Liver (tissue), 8 donors: ENCODE measurements at regions not wholly inside any gene's neighbourhood (a gene's known extent, or its start where the extent isn't known, plus 50 kb on each side); places are given as distances from the start of the nearest gene placed in this dataset.

Experiments
- DNase-seq: peaks from one replicate; pipeline ENCODE4 v3.0.0-alpha.2; 2017; ENCODE audit warnings: low spot score
- H3K27ac ChIP-seq, 2 donors: one replicate each; pipeline ENCODE4 v1.7.0; 2013; ENCODE audit warnings: inconsistent platforms in 2 of 2, low read length in 2 of 2, control low read depth in 1 of 2, low read depth in 1 of 2, mild to moderate bottlenecking in 1 of 2
- H3K27me3 ChIP-seq, 4 donors: one replicate each; pipeline versions ENCODE4 v1.6.1 to v1.7.0; 2013; ENCODE audit warnings: low read length in 3 of 4, inconsistent platforms in 1 of 4, mild to moderate bottlenecking in 1 of 4, moderate library complexity in 1 of 4; ENCODE audit not compliant: control insufficient read depth in 4 of 4, insufficient read depth in 4 of 4
- H3K36me3 ChIP-seq, 4 donors: one replicate each; pipeline versions ENCODE4 v1.6.1 to v1.7.0; 2013; ENCODE audit warnings: low read length in 3 of 4, mild to moderate bottlenecking in 3 of 4, low read depth in 1 of 4, moderate library complexity in 1 of 4; ENCODE audit not compliant: control insufficient read depth in 4 of 4, insufficient read depth in 3 of 4
- H3K4me1 ChIP-seq, 4 donors: one replicate each; pipeline versions ENCODE4 v1.6.1 to v1.7.0; 2013; ENCODE audit warnings: low read length in 3 of 4, mild to moderate bottlenecking in 3 of 4, moderate library complexity in 1 of 4; ENCODE audit not compliant: control insufficient read depth in 4 of 4, insufficient read depth in 4 of 4
- H3K4me3 ChIP-seq, 3 donors: one replicate each; pipeline versions ENCODE4 v1.6.1 to v1.7.0; 2013; ENCODE audit warnings: low read length in 3 of 3, control low read depth in 1 of 3, low read depth in 1 of 3, mild to moderate bottlenecking in 1 of 3
- H3K9ac ChIP-seq, 2 donors: one replicate each; pipeline ENCODE4 v1.7.0; 2013; ENCODE audit warnings: low read length in 2 of 2, mild to moderate bottlenecking in 2 of 2, moderate library complexity in 2 of 2, control low read depth in 1 of 2, low read depth in 1 of 2
- H3K9me3 ChIP-seq, 4 donors: one replicate each; pipeline versions ENCODE4 v1.6.1 to v1.7.0; 2013; ENCODE audit warnings: low read length in 3 of 4; ENCODE audit not compliant: control insufficient read depth in 4 of 4
- EGR1 ChIP-seq, 2 donors: IDR thresholded peaks; 2 replicates each; pipeline ENCODE4 v1.6.1; 2016 to 2018; ENCODE audit warnings: antibody characterized with exemption in 2 of 2, low read depth in 2 of 2
- FOXA1 ChIP-seq: IDR thresholded peaks from 2 replicates; pipeline ENCODE4 v1.6.1; 2016; ENCODE audit warnings: antibody characterized with exemption
- FOXA2 ChIP-seq: IDR thresholded peaks from 2 replicates; pipeline ENCODE4 v1.6.1; 2016; ENCODE audit warnings: antibody characterized with exemption
- GABPA ChIP-seq, 2 donors: IDR thresholded peaks in 1 of 2; conservative IDR thresholded peaks in 1 of 2; 2 replicates each; pipeline ENCODE4 v1.6.1; 2016; ENCODE audit warnings: antibody characterized with exemption in 2 of 2, mild to moderate bottlenecking in 1 of 2, moderate library complexity in 1 of 2
- HNF4A ChIP-seq, 2 donors: conservative IDR thresholded peaks; 2 replicates each; pipeline ENCODE4 v1.6.1; 2016; ENCODE audit warnings: antibody characterized with exemption in 2 of 2, mild to moderate bottlenecking in 2 of 2
- HNF4G ChIP-seq: IDR thresholded peaks from 2 replicates; pipeline ENCODE4 v1.6.1; 2016; ENCODE audit warnings: antibody characterized with exemption
- JUND ChIP-seq, 2 donors: IDR thresholded peaks; 2 replicates each; pipeline ENCODE4 v1.6.1; 2016; ENCODE audit warnings: antibody characterized with exemption in 2 of 2
- MAX ChIP-seq: IDR thresholded peaks from 2 replicates; pipeline ENCODE4 v1.6.1; 2016; ENCODE audit warnings: antibody characterized with exemption
- NR2F2 ChIP-seq: IDR thresholded peaks from 2 replicates; pipeline ENCODE4 v1.6.1; 2016; ENCODE audit warnings: antibody characterized with exemption
- TAF1 ChIP-seq: conservative IDR thresholded peaks from 2 replicates; pipeline ENCODE4 v1.6.1; 2016; ENCODE audit warnings: antibody characterized with exemption, mild to moderate bottlenecking
- YY1 ChIP-seq: IDR thresholded peaks from 2 replicates; pipeline ENCODE4 v1.6.1; 2016; ENCODE audit warnings: antibody characterized with exemption, mild to moderate bottlenecking
- ZBTB33 ChIP-seq: IDR thresholded peaks from 2 replicates; pipeline ENCODE4 v1.6.1; 2016; ENCODE audit warnings: antibody characterized with exemption
- WGBS: extraction: QIAGEN DNeasy Blood & Tissue Kit; methylation state at CpG from one replicate; pipeline ENCODE4 v1.1.7; 2013; 5-methylcytosine and 5-hydroxymethylcytosine counted together
- TF ChIP-seq, protein P1 (sequence below): fragments of 150-350 bp; IDR thresholded peaks from 2 replicates; pipeline ENCODE4 v1.5.1; 2017; ENCODE audit warnings: improper control_type of control experiment, low read depth, low read length; ENCODE audit not compliant: missing input control
- TF ChIP-seq, protein P2 (sequence below): IDR thresholded peaks from 2 replicates; pipeline ENCODE4 v1.6.1; 2016; ENCODE audit warnings: antibody characterized with exemption, mild to moderate bottlenecking
- TF ChIP-seq, protein P3 (sequence below): IDR thresholded peaks from 2 replicates; pipeline ENCODE4 v1.6.1; 2016; ENCODE audit warnings: antibody characterized with exemption
- donor health status: healthy.
- donor health status: healthy.
- donor health status: healthy.
- donor health status: healthy.
- donor health status: healthy.

GRCh38 chr3:102595057-102595456 lies 160.2 kb downstream of the ZPLD1 start:
- no peaks in the 10 kb centered on the region for H3K36me3 ChIP-seq
- no peak for DNase-seq
- H3K27ac ChIP-seq: no peak overlapping the region
- H3K9me3 ChIP-seq: peaks cover 0 to 2% (median 0%) of the 10 kb centered on the region in 4 donors
- no peak overlapping the region for H3K4me3 ChIP-seq
- WGBS: 59% methylated on average over 3 of the region's 3 CpGs
- peaks cover 0 to 4% (median 3%) of the 10 kb centered on the region in 4 donors for H3K4me1 ChIP-seq
- no peak for TF ChIP-seq TAF1
- no peak for TF ChIP-seq ZBTB33
- TF ChIP-seq, protein P1, sequence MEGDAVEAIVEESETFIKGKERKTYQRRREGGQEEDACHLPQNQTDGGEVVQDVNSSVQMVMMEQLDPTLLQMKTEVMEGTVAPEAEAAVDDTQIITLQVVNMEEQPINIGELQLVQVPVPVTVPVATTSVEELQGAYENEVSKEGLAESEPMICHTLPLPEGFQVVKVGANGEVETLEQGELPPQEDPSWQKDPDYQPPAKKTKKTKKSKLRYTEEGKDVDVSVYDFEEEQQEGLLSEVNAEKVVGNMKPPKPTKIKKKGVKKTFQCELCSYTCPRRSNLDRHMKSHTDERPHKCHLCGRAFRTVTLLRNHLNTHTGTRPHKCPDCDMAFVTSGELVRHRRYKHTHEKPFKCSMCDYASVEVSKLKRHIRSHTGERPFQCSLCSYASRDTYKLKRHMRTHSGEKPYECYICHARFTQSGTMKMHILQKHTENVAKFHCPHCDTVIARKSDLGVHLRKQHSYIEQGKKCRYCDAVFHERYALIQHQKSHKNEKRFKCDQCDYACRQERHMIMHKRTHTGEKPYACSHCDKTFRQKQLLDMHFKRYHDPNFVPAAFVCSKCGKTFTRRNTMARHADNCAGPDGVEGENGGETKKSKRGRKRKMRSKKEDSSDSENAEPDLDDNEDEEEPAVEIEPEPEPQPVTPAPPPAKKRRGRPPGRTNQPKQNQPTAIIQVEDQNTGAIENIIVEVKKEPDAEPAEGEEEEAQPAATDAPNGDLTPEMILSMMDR: no peak
- TF ChIP-seq HNF4G: peak; percentile 26
- TF ChIP-seq HNF4A (conservative IDR thresholded peaks at IDR 0.05): peak; percentile 52 to 84
- no peak for TF ChIP-seq YY1
- no peak for TF ChIP-seq JUND (IDR thresholded peaks at IDR 0.05)
- TF ChIP-seq, protein P2, sequence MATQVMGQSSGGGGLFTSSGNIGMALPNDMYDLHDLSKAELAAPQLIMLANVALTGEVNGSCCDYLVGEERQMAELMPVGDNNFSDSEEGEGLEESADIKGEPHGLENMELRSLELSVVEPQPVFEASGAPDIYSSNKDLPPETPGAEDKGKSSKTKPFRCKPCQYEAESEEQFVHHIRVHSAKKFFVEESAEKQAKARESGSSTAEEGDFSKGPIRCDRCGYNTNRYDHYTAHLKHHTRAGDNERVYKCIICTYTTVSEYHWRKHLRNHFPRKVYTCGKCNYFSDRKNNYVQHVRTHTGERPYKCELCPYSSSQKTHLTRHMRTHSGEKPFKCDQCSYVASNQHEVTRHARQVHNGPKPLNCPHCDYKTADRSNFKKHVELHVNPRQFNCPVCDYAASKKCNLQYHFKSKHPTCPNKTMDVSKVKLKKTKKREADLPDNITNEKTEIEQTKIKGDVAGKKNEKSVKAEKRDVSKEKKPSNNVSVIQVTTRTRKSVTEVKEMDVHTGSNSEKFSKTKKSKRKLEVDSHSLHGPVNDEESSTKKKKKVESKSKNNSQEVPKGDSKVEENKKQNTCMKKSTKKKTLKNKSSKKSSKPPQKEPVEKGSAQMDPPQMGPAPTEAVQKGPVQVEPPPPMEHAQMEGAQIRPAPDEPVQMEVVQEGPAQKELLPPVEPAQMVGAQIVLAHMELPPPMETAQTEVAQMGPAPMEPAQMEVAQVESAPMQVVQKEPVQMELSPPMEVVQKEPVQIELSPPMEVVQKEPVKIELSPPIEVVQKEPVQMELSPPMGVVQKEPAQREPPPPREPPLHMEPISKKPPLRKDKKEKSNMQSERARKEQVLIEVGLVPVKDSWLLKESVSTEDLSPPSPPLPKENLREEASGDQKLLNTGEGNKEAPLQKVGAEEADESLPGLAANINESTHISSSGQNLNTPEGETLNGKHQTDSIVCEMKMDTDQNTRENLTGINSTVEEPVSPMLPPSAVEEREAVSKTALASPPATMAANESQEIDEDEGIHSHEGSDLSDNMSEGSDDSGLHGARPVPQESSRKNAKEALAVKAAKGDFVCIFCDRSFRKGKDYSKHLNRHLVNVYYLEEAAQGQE: no peak
- no peak for TF ChIP-seq EGR1 (IDR thresholded peaks at IDR 0.05; ENCODE audit: low read depth in 2 of 2)
- TF ChIP-seq FOXA2: no peak
- no peak for TF ChIP-seq NR2F2
- H3K27me3 ChIP-seq: no peaks in the 10 kb centered on the region
- no peak overlapping the region for H3K9ac ChIP-seq

DNA sequence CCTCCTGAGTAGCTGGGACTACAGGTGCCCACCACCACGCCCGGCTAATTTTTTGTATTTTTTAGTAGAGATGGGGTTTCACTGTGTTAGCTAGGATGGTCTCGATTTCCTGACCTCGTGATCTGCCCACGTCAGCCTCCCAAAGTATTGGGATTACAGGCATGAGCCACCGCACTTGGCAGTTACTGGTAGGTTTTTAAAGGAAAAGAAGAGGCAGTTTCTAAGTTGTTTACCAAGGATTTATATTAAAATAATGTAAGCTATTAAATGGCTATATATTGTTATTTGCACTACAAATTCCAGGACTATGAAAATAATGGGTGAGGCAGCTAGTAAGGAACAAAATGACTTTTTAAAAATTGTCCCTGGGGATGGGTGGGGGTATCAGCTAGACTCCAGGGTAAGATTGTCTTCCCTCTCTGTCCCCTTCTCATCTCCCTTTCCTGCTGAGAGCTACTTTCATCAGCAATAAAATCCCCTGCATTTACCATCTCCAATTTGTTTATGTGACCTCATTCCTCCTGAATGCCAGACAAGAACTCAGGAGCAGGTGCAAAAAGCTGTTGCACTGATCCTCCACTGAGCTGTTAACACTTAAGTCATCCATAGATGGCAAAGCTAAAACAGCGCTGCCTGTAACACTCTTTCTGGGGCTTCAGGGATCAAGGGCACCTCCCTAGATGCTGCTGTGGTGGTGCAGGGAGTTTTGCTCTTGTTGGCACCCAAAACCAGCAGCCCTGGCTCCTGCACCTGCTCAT lies 165.2 kb downstream of the ZPLD1 start:
- Histone ChIP-seq H3K4me3 (no peak overlapping the region), H3K4me1 (peaks cover 0 to 20% (median 10%) of the 10 kb centered on the region in 4 donors), H3K9me3 (no peaks in the 10 kb centered on the region), H3K27ac (no peak overlapping the region), H3K36me3 (no peaks in the 10 kb centered on the region), H3K27me3 (no peaks in the 10 kb centered on the region), H3K9ac (no peak overlapping the region)
- TF ChIP-seq YY1 (no peak), JUND (IDR thresholded peaks at IDR 0.05) (no peak), GABPA (IDR thresholded peaks at IDR 0.05 in 1 of 2, conservative IDR thresholded peaks at IDR 0.05 in 1 of 2) (no peak), TAF1 (no peak), EGR1 (IDR thresholded peaks at IDR 0.05; ENCODE audit: low read depth in 2 of 2) (no peak), NR2F2 (no peak), FOXA1 (no peak), HNF4A (conservative IDR thresholded peaks at IDR 0.05) (no peak), MAX (no peak)
- TF ChIP-seq, protein P3, sequence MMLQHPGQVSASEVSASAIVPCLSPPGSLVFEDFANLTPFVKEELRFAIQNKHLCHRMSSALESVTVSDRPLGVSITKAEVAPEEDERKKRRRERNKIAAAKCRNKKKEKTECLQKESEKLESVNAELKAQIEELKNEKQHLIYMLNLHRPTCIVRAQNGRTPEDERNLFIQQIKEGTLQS: no peak
- WGBS: 95% methylated on average over 7 of the region's 7 CpGs
- DNase-seq: no peak
